HG03457 (cell line): ENCODE measurements at regions not wholly inside any gene's neighbourhood (a gene's known extent, or its start where the extent isn't known, plus 50 kb on each side); places are given as distances from the start of the nearest gene placed in this dataset.
"Not testable (repeated sequence)": the region's sequence is repeated elsewhere in the genome, so short reads cannot be mapped to it uniquely, and the experiment has no call there.

Experiments
- ATAC-seq: cut with Tn5 transposase; IDR thresholded peaks from one replicate; pipeline ENCODE4 v1.9.1; 2021; ENCODE audit warnings: moderate number of reproducible peaks; ENCODE audit not compliant: unreplicated experiment

DNA sequence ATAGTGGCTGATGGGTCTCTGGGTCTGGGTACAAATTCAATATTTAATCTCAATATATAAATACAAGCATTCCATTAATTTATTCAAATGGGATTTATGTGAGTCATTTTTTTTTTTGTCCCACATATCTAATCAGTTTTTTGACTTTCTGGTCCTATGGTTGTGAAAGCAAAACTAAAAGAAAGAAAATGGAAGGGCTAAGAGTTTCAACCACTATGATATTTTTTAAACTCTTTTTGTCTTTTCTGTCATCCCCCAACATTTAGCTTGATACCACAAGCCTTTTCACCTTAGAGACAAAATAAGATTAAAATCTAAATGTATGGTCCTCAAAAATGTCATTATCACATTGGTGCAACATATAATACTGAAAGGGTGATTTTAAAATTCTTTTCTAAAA, 602.7 kb upstream of the CHRM3 start:
- no peak for ATAC-seq

DNA sequence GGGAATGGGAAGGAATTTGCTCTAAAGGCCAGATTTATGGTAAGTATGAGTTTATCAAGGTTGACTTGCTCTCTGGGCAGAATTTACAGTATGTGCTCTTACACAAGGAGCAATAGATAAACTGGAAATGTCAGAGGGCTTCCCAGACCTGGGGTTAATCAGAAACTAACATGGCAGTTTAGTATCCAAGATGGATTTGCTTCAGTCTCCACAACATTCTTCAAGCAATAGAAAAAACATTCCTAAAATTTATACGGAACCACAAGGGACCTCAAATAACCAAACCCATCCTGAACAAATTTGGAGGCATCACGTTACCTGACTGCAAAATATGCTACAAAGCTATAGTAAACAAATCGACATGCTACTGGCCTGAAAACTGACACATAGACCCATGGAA, 606.7 kb upstream of the CHRM3 start:
- ATAC-seq, result no peak

DNA sequence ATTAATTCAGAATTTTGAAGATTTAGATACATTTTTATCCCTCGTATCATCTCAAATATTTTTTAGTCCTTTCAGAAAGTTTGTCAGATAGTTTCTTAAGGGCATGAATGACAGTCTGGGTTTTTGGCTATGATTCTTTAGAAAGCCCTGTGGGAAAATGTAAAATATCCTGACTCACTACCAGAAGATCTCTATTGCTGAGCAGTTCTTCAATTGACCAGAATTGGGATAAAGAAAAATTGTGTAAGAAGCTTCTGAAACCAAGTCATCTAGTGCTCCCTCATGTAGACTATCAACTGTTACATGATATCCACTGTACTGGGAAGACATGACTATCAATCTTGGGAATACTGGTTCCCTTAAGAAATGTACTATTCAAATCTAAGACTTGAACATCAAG, 608.3 kb upstream of the CHRM3 start:
- no peak for ATAC-seq

DNA sequence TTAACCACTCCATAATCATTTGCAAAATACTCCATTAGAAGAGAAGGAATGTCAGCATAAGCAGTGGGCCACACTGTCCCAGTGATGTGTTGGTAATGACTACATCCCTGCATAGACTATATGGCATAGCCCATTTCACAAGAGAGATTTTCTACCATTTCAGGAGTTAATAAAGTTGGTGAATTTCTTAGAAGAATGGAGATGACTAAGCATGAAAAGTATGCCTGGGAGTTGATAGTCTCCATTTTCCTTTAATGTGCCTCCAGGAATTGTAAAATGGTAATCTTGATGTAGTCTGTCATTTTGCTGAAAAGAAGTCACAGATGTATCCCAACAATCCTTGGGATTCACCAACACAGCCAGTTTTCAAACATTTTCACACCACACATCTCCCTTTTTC, 608.8 kb upstream of the CHRM3 start:
- no peak for ATAC-seq

DNA sequence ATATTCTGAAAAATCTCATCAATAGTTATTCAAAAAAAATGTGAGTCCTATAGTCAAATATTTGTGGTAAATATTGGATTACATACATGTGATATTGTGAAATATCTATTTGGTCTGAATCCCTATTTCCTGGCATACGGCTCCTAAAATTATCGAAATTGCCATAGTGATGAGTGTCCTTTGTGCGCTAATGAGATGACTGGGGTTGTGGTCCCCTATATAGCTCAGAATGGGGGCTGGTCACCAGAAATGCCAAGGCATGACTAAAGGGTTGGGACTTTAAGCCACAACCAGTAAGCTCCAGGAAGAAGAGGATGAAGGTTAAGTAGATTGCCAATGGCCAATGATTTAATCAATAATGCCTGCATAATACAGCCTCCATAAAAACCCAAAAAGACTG, 610.2 kb upstream of the CHRM3 start:
- ATAC-seq, result no peak

DNA sequence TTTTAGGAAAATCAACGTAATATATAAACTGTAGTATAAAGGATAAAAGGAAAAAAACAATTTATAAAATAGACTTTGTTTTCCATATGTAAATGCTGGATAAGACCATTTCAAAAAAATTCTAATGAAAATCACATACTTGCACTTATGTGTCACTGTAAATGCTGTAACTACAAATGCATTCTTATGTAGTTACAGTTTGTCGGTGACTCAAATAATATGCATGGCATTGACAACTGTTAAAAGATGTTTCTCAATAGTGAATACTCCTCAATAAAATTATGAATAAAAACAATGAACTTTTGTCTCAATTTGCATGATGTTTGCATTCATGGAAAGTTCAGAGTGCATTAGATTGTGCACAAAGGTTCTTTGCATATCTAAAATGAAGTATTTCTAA, 614.0 kb upstream of the CHRM3 start:
- ATAC-seq, result no peak

DNA sequence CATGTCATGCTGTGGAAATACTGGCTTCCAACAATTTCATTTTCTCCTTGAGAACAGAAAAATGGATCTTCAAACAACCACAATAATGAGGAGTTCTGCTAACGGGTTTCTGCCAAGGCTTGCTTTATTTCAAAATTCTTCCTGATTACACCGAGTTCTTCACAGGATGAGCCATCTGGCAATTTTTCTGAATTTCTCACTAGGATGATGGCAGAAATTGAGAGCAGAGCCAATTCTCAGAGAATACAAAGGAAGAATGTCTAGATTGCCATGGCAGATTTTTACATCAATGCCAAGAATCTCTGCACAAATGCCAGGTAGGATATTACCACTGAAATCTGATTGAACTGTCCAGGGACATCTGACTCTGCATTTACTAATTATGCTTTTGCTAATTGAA, 619.0 kb upstream of the CHRM3 start:
- no peak for ATAC-seq

DNA sequence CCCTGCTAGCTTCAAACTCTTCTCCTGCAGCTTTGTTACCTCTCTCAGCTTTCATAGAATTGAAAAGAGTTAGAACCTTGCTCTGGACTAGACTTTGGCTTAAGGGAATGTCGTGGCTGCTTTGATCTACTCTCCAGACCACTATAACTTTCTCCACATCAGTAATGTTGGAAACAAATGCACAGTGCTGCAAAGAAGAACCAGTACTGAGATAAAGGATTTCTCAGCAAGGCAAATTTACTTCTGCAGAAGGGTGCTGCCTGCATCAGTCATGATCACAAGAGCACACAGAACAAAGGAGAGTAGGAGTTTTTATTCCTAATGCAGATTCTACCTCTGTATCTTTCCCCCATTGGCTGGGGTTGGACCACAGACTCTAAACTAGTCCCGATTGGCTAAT, 621.6 kb upstream of the CHRM3 start:
- ATAC-seq, result no peak

DNA sequence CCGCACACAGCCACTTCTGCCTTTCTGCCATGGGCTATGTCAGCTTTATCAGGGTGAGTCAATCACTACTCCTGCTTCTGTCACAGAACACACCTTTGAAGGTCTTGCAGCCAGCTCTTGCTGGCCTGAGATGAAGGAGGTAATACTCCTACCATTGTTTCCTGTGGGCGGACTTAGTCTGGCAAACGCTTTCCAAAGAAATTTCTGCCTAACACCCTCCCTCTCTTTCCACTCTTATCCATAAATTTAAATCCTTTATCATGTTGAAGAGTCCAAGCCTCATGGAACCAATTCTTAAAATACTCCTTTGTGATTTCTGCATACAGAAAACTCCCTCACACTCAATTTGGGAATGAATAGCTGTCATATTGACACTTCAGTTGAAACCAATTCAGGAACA, 633.1 kb upstream of the CHRM3 start:
- no peak for ATAC-seq

DNA sequence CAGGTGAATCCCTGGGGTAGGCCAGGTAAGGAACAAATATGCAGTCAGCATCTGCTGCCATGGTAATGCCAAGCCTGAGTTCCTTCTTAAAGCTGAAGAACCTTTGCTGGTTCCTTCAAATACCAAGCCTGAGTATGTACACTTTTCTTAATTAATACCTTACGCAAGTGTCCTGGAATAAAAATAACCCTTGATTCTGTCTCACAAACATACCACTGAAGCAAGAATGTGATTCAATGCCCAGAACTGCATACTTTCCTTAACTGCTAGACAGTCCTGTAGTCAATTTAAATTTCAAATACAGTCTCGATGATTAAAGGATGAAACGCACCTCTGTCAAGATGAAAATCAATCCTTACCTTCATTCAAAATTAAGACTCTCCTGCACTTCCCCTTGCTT, 634.0 kb upstream of the CHRM3 start:
- ATAC-seq, result no peak

DNA sequence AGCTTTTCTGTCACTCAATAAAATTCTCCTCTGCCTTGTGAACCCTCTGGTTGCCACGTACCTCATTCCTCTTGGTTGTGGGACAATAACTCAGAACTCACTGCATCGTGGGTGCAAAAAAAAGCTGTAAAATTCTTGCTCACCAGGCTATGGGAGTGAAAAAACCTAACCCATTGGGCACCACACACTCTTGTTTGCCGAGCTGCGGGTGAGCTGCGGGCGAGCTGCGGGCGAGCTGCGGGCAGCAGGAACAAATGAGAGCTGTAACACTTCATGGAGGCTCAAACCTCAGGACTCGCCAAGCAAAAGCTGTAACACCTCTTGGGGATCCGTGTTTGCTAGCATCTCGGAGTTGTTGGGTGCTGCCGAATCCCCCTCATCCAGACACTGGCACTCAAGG, 641.3 kb upstream of the CHRM3 start:
- ATAC-seq, result no peak

DNA sequence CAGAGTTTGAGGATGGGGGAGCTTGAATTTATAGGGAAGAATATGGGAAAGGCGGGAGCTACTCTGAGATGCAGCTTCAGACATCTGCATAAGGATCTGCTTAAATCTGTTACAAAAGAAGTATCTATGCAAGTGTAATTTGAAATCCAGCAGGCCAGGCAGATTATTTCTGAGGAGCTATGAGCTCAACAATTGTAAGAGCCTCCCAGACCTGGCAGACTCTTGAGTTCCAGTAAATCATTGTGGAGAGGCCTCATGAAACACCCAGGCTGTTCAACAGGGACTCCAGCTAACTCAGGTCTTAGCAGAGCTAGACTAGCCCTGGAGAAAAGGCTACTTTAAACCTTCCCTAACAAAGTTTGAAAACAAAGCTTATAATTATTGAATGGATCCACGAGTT, 647.5 kb upstream of the CHRM3 start:
- no peak for ATAC-seq

DNA sequence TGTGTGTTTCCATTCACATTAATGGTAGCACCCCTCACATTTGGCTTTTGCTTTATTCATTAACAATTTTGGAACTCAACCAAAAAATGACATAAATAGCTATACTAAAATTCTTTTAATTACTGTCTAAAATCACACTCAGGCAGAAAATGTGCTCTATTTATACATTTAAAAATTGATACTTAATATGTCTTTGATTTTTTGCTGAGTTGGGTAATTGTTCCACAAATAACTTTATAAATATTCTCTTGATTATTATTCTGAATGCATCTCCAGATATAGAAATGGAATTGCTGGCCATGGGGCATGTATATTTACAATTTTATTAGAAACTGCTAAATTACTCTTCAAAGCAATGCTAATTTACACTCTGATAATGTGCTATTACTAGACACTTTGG, 658.7 kb upstream of the CHRM3 start:
- ATAC-seq, result no peak

DNA sequence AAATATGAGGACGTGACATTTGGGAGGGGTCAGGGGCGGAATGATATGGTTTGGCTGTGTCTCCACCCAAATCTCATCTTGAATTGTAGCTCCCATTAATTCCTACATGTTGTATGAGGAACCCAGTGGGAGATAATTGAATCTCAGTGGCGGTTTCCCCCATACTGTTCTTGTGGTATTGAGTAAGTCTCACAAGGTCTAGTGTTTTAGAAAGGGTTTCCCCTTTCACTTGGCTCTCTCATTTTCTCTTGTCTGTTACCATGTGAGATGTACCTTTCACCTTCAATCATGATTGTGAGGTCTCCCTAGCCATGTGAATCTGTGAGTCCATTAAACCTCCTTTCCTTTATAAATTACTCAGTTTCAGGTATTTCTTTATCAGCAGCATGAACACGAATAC, 663.6 kb upstream of the CHRM3 start:
- ATAC-seq, result no peak

DNA sequence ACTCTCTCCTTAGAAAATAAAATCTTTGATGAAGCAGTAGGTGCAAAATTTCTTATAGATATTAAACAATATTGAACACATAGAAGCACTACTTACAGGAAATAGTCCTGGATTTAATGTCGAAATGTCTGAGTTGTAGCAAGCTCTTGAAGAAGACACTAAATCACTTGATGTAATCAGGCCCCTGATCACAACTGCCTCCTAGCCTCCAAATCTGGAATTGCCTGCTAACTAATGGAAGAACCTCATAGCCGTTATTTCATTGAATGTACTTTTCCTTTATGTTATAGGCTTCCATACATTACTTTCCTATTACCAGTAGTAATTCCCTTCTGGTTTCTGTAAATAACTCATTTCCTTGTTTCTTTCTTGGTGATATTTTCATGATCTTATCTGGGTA, 675.7 kb upstream of the CHRM3 start:
- ATAC-seq, result no peak

DNA sequence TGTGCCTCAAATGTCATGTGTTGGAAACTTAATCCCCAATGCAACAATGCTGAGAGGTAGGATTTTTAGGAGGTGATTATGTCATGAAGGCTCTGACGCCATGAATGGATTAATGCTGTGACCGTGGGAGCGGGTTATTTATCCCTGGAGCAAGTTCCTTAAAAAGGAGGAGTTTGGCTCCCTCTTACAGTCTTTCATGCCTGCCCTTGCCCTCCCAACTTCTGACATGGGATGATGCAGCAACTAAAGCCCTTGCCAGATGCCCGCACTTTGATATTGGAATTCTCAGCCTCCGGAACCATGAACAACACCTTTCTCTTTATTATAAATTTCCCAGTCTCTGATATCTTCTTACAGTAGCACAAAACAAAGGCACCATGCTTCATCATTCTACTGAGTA, 685.3 kb upstream of the CHRM3 start:
- ATAC-seq, result no peak

DNA sequence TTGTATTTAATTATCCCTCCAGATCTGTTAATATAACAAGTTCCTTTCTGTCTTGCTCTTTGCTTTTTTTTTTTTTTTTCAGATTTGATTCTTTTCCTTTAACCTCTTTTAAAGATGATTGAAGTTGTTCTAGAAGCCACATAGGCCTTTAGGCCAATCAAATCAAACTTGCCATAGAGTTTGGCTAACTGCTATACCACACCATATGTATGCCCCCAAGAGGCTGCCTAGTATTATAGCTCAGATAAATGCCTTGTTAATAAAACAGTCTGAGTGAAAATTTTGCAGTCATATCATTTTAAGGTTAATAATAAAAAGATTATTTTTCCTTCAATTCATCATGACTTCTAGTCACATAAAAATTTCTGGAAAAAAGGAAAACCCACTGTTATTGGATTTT, 696.0 kb upstream of the CHRM3 start:
- ATAC-seq, result no peak

DNA sequence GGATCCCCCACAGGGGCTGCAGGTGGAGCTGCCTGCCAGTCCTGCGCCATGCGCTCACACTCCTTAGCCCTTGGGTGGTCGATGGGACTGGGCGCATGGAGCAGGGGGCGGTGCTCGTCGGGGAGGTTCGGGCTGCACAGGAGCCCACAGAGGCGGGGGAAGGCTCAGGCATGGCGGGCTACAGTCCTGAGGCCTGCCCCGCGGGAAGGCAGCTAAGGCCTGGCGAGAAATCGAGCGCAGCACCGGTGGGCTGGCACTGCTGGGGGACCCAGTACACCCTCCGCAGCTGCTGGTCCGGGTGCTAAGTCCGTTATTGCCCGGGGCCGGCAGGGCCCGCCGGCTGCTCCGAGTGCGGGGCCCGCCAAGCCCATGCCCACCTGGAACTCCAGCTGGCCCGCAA, 701.8 kb upstream of the CHRM3 start:
- ATAC-seq, result not testable (repeated sequence)

DNA sequence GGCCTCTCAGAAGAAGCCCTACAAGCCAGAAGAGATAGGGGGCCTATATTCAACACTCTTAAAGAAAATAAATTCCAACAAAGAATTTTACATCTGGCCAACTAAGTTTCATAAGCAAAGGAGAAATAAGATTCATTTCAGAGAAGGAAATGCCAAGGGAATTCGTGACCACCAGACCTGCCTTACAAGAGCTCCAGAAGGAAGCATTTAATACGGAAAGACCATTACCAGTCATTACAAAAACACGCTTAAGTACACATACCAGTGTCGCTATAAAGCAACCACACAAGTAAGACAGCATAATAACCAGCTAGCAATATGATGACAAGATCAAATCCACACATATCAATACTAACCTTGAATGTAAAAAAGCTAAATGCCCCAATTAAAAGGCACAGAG, 704.9 kb upstream of the CHRM3 start:
- ATAC-seq, result no peak

DNA sequence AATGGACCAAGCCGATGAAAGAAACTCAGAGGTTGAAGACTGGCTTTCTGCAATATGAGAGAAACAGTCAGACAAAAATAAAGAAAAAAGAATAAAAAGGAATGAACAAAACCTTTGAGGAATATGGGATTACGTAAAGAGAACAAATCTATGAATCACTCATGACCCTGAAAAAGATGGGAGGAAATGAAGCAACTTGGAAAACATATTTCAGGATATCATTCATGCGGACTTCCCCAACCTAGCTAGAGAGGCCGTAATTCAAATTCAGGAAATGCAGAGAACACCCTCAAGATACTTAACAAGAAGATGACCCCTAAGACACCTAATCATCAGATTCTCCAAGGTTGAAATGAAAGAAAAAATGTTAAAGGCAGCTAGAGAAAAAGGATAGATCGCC, 705.3 kb upstream of the CHRM3 start:
- no peak for ATAC-seq

DNA sequence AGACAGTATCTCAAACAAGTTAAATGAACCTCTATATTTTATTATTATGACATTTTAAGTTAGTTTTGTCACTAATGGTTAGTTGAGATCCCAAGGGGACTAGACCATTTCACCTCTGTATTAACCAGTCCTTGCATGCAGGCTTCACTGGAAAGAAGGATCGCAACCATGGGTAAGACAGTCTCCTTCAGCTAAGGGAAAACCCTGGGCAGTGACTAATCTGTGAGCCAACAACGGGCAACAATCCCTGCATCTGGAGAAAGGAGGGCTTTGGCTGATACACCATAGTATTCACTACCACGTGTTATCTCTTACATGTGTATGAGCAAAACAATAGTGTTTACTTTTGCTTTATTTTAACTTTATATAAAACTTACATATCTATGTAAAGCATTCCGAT, 708.8 kb upstream of the CHRM3 start:
- ATAC-seq, result no peak

DNA sequence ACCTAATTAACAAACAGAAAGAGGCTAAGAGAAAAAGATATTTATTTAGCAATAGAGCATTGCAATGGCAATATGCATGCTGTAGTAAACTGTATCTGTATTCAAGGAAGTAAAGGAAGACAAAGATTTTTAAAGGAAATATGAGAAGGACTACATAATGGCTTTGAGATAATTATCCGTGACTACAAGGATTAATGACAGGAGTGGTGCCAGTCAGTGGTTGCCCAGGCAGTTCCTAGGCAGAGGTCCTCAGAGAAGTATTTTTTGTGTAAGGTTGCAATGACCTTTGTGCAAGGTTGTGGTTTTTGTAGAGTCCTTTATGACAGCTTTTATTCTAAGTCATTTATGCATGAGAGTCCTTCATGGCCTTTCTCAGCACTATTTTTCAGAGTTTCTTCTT, 711.1 kb upstream of the CHRM3 start:
- ATAC-seq, result no peak

DNA sequence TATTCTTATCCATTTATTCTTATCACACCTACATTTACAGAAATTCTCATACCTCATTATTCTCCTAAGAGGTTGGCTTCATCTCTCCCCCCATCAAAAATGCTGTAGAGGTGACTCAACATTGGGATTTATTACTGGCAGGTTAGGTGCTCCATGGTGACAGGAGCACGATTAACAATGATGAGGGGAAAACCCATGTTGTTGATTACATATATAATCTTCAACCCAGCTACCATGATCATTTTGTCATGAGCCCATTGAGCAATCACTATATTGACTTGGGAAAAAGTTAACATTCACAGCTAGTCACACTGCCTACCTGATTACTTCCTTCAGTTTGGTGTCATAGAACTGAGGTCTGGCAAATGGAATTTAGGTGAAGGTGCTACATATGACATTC, 712.1 kb upstream of the CHRM3 start:
- no peak for ATAC-seq

DNA sequence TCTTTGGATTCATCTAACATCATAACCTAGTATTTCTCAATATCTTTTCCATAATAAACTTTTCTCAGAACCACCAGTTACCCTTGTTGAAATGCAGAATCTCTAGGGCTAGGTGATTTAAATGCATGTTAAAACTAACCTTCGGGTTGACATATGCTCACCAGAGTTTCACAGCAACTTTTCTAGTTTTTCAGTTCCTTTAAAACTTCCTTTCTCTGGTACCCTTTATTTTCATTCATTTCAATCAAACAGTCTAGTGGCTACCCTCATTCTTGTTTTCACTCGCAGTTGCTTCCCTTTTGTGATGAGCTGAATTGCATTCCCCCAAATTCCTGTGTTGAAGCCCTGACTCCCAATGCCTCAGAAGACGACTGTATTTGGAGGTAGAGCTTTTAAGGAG, 712.8 kb upstream of the CHRM3 start:
- no peak for ATAC-seq
